Ascending aorta (tissue), 2 donors: ENCODE measurements at regions not wholly inside any gene's neighbourhood (a gene's known extent, or its start where the extent isn't known, plus 50 kb on each side); places are given as distances from the start of the nearest gene placed in this dataset.

ENCODE experiments used
- DNase-seq, 2 donors: peaks; one replicate each; pipeline ENCODE4 v3.0.0-alpha.2; 2019; ENCODE audit warnings: low spot score in 2 of 2
- H3K27ac ChIP-seq, 2 donors: fragments of 200-600 bp; sonication (generic); one replicate each; pipeline ENCODE4 v1.5.1; 2016 to 2017; ENCODE audit warnings: mild to moderate bottlenecking in 1 of 2
- H3K27me3 ChIP-seq: fragments of 200-600 bp; sonication (generic); one replicate; pipeline ENCODE4 v1.5.1; 2017
- H3K36me3 ChIP-seq, 2 donors: fragments of 200-600 bp; sonication (generic); one replicate each; pipeline ENCODE4 v1.5.1; 2016
- H3K4me1 ChIP-seq, 2 donors: fragments of 200-600 bp; sonication (generic); one replicate each; pipeline ENCODE4 v1.5.1; 2016 to 2017; ENCODE audit warnings: mild to moderate bottlenecking in 1 of 2
- H3K4me3 ChIP-seq, 2 donors: fragments of 200-600 bp; sonication (generic); one replicate each; pipeline ENCODE4 v1.5.1; 2016 to 2017; ENCODE audit warnings: mild to moderate bottlenecking in 1 of 2
- H3K9me3 ChIP-seq, 2 donors: fragments of 200-600 bp; sonication (generic); one replicate each; pipeline ENCODE4 v1.5.1; 2016
- intact Hi-C: fragments of 100-400 bp; cut with DNase I; formaldehyde crosslinking; loops from one replicate; pipeline ENCODE4 v1.15.1; 2023
- TF ChIP-seq, protein P1 (sequence below), 3 experiments: fragments of 200-600 bp in 2 of 3; fragments of 450-650 bp in 1 of 3; sonication (generic) in 2 of 3; IDR thresholded peaks; one replicate each; pipeline ENCODE4 v1.5.1; 2016 to 2019; ENCODE audit warnings: antibody characterized with exemption in 3 of 3, mild to moderate bottlenecking in 1 of 3, moderate library complexity in 1 of 3

DNA sequence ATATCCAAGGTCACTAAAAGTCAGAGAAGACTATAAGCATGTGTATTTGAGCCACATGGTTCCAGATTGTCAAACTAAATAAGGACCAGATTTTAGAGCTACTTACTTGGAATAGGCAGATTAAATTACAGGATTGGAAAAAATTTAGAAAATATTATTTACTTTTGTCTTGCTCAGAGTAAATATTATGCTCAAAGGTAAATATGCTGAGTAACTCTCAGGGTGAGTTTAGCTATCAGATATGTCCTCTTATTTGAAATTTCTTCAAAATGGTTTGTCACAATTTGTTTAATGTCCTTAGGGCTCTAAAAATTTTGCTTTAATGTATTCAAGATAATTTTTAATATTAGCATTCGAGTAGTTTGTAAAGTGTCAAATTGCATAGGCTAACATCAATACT lies 2455.2 kb downstream of the PCDH9 start:
- TF ChIP-seq, protein P1, sequence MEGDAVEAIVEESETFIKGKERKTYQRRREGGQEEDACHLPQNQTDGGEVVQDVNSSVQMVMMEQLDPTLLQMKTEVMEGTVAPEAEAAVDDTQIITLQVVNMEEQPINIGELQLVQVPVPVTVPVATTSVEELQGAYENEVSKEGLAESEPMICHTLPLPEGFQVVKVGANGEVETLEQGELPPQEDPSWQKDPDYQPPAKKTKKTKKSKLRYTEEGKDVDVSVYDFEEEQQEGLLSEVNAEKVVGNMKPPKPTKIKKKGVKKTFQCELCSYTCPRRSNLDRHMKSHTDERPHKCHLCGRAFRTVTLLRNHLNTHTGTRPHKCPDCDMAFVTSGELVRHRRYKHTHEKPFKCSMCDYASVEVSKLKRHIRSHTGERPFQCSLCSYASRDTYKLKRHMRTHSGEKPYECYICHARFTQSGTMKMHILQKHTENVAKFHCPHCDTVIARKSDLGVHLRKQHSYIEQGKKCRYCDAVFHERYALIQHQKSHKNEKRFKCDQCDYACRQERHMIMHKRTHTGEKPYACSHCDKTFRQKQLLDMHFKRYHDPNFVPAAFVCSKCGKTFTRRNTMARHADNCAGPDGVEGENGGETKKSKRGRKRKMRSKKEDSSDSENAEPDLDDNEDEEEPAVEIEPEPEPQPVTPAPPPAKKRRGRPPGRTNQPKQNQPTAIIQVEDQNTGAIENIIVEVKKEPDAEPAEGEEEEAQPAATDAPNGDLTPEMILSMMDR (IDR thresholded peaks at IDR 0.05): no peak
- Histone ChIP-seq H3K27me3 (no peaks in the 10 kb centered on the region), H3K4me1 (no peaks in the 10 kb centered on the region), H3K27ac (no peak overlapping the region), H3K36me3 (no peaks in the 10 kb centered on the region), H3K4me3 (no peak overlapping the region), H3K9me3 (no peaks in the 10 kb centered on the region)
- intact Hi-C loops: no loop called here
- no peak for DNase-seq

DNA sequence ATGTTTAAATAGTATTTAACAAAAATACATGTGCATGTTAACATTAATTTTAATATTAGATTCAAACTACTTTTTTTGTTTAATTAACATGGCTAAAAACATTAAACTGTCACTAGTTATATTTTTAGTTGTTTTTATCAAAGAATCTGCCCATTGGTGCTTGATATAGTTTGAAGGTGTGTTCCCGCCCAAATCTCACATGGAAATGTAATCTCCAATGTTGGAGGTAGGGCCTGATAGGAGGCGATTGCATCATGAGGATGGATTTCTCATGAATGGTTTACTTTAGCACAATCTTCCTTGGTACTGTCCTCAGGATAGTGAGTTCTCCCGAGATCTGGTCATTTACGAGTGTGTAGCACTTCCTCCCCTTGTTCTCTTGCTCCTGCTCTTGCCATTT lies 2459.4 kb downstream of the PCDH9 start:
- Histone ChIP-seq H3K4me3 (no peak overlapping the region), H3K27me3 (no peaks in the 10 kb centered on the region), H3K9me3 (no peaks in the 10 kb centered on the region), H3K36me3 (no peaks in the 10 kb centered on the region), H3K27ac (no peak overlapping the region), H3K4me1 (no peaks in the 10 kb centered on the region)
- intact Hi-C loops: no loop called here
- DNase-seq: no peak
- TF ChIP-seq, protein P1 (IDR thresholded peaks at IDR 0.05): no peak

DNA sequence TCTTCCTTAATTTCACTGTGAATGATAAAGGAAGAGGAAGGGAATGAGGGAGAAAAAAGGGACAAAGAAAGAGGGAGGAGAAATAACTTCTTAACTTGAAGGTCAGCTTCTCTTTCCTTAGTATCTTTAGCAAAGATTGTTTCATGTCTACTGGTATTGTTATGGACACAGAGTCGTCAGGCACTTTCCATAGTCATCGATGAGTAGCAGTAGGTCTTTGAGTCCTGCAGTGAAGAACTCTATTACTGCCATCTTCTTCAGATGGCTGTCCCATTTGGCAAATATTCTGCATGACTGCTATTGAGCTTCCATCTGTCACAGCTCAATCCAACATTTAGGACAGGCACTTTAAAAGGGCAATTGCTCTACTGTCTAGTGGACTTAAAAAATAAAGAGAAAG lies 2463.1 kb downstream of the PCDH9 start:
- DNase-seq: no peak
- TF ChIP-seq, protein P1 (IDR thresholded peaks at IDR 0.05): no peak
- intact Hi-C loops: no loop called here
- H3K4me3 ChIP-seq: no peak overlapping the region
- no peaks in the 10 kb centered on the region for H3K36me3 ChIP-seq
- H3K27me3 ChIP-seq: no peaks in the 10 kb centered on the region
- no peaks in the 10 kb centered on the region for H3K4me1 ChIP-seq
- H3K27ac ChIP-seq: no peak overlapping the region
- H3K9me3 ChIP-seq: no peaks in the 10 kb centered on the region

DNA sequence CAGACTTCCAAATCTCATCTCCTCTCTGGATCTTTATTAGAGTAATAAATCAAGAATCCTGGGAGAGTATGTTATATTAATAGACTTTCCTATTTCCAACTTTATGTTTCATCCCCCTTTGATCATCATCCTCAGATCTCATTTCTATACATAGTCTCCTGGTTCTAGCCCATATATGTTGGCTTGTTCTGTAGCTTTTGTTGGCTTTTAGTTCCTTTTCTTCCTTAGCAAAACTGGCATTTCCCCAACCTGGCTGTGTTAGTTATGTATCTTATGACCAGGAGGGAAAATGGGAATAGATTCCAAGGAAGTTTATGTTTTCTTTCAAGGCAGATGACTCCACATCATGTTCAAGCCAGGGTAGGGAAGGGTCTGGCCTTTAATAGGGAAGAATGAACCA lies 2464.5 kb downstream of the PCDH9 start:
- H3K36me3 ChIP-seq: no peaks in the 10 kb centered on the region
- intact Hi-C loops: no loop called here
- H3K27me3 ChIP-seq: no peaks in the 10 kb centered on the region

DNA sequence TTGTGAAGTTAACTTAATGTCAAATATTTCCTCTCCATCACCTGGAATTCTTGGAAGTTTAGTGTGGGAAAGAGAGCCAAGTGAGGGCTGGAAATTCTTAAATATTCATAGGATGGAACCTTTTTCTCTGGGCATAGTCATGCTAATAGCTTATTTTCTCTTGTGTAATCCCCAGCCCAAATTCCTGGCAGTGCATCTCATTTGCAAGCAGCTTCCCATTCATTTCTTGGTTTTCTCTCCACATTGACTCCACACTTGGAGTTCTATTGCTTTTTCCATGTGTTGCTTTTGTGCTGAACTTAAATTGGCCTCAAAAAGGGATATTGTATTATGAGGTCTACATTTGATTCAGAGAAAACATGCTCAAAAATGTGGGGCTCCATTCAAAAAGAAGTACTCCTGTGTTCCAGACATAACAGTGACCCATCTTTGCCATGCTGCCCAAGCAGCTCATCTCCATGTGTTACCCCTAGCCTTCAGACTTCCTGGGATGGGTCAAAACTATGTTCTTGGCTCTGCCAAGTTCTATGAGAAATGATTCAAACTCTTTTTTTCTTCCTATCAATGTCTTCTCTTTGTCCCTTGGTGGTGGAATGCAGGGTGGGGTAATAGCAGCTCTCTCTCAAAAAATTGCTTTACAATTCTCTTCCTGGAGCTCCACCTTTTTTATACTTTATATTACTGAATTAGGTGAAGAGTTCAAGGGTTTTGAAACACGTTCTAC lies 2471.5 kb downstream of the PCDH9 start:
- intact Hi-C loops: no loop called here

More for the DNA sequence above, 2464.5 kb downstream of the PCDH9 start:
- Histone ChIP-seq H3K9me3 (no peaks in the 10 kb centered on the region), H3K4me1 (no peaks in the 10 kb centered on the region), H3K4me3 (no peak overlapping the region), H3K27ac (no peak overlapping the region)
- TF ChIP-seq, protein P1 (IDR thresholded peaks at IDR 0.05): no peak
- DNase-seq: no peak

More for the DNA sequence above, 2471.5 kb downstream of the PCDH9 start:
- TF ChIP-seq, protein P1 (IDR thresholded peaks at IDR 0.05): no peak
- Histone ChIP-seq H3K36me3 (no peaks in the 10 kb centered on the region), H3K9me3 (no peaks in the 10 kb centered on the region), H3K27ac (no peak overlapping the region), H3K4me3 (no peak overlapping the region), H3K4me1 (no peaks in the 10 kb centered on the region), H3K27me3 (no peaks in the 10 kb centered on the region)
- DNase-seq: no peak
